Left cardiac atrium (tissue), 4 donors: ENCODE measurements at regions not wholly inside any gene's neighbourhood (a gene's known extent, or its start where the extent isn't known, plus 50 kb on each side); places are given as distances from the start of the nearest gene placed in this dataset.
"Not testable (repeated sequence)": the region's sequence is repeated elsewhere in the genome, so short reads cannot be mapped to it uniquely, and the experiment has no call there.

Experiments
- ATAC-seq, 2 donors: fragments of 200-7000 bp; cut with Tn5 transposase; one replicate each; pipeline ENCODE4 v1.9.1; 2020; ENCODE audit warnings: mild to moderate bottlenecking in 2 of 2, moderate library complexity in 2 of 2
- DNase-seq: peaks from one replicate; pipeline ENCODE4 v3.0.0-alpha.2; 2020
- intact Hi-C, 2 donors: fragments of 100-400 bp; cut with DNase I; formaldehyde crosslinking; loops; one replicate each; pipeline versions ENCODE4 v1.14.1 to v1.15.1; 2022 to 2023
- donor health status: DM: no; HTN: yes; CAD: no.
- donor health status: DM: no; HTN: yes; CAD: no; lungs with severe emphysema.
- donor health status: DM: yes; HTN: yes; CAD: no.
- donor health status: Dilated cardiomyopathy.

DNA sequence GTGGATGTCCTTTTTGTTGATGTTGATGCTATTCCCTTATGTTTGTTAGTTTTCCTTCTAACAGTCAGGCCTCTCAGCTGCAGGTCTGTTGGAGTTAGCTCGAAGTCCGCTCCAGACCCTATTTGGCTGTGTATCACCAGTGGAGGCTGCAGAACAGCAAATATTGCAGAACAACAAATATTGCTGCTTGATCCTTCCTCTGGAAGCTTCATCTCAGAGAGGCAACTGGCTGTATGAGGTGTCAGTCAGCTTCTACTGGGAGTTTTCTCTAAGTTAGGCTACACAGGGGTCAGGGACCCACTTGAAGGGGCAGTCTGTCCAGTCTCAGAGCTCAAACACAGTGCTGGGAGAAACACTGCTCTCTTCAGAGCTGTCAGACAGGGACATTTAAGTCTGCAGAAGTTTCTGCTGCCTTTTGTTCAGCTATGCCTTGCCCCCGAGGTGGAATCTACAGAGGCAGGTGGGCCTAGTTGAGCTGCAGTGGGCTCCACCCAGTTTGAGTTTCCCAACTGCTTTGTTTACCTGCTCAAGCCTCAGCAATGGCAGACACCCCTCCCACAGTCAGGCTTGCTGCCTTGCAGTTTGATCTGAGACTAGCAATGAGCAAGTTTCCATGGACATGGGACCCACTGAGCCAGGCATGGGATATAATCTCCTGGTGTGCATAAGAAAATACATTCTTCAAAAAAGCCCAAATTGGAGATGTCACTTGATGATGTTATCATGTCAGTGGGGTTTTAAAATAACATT, 99.5 kb downstream of the KDM5D start:
- intact Hi-C loops: no loop called here

DNA sequence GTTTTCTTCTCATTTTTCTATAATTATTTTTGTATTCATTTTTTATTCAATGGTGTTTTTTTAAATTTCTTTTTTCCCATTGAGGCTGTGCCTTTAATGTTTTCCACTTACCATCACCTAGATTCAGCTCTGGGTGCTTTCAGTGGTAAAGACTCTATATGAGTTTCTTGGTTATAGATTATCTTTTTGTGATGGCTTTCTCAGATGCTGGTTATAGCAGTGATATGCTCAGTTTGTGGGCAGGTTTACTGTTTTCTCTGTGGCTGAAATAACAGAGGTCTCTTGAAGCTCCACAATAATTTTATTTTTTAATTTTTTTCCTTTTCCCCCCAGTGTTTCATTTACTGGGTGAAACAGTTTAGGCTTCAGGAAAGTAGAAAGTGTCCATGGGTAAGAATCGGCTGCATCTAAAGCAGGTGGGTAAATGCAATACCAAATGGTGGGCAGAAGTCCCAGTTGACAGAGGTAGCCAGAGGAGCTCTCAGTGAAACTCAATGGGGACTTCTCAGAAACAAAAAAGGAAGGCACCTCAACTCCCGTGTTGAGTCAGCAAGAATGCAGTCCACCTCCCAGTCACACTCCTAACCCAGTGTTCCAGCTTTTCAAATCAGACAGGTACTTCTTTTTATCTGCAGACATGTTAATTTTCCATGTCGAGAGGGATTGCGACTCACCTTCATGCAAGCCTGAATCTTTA, 106.7 kb downstream of the KDM5D start:
- DNase-seq (no peak), ATAC-seq (no peak)
- intact Hi-C loops: no loop called here

More for the DNA sequence above, 99.5 kb downstream of the KDM5D start:
- DNase-seq (no peak), ATAC-seq (no peak)

DNA sequence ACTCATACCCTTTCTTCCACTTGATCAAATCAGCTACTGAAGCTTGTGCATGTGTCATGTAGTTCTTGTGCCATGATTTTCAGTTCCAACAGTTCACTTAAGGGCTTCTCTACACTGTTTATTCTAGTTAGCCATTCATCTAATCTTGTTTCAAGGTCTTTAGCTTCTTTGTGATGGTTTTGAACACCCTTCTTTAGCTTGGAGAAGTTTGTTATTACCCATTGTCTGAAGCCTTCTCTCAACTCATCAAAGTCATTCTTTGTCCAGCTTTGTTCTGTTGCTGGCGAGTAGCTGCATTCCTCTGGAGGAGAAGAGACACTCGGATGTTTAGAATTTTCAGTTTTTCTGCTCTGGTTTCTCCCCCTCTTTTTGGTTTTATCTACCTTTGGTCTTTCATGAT, 115.6 kb downstream of the KDM5D start:
- no peak for DNase-seq
- intact Hi-C loops: no loop called here
- ATAC-seq: no peak

GRCh38 chrY:19622392-19622791, 122.1 kb downstream of the KDM5D start:
- ATAC-seq (no peak), DNase-seq (no peak)
- intact Hi-C loops: no loop called here

DNA sequence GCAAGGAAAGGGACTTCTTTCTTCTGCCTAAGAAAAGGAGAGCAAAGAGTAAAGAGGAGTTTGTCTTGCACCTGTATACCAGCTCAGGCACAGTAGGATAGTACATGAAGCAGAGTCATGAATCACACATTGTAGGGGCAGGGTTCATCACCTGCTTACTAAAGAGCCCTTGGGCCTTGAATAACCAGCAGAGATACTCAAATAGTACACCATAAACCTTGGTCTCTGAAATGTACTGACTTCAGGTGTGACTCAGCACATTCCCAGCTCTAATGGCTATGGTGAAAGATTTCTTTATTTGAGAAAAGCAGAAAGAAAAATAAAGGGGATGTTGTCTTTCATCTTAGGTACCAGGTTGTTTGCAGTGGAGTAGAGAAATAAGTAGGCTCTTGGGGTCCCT, 122.8 kb downstream of the KDM5D start:
- intact Hi-C loops: no loop called here
- DNase-seq: no peak
- ATAC-seq: no peak

- intact Hi-C loops: no loop called here
- no peak for ATAC-seq
- no peak for DNase-seq
These were observed 143.4 kb downstream of the KDM5D start for GRCh38 chrY:19601113-19601512.

DNA sequence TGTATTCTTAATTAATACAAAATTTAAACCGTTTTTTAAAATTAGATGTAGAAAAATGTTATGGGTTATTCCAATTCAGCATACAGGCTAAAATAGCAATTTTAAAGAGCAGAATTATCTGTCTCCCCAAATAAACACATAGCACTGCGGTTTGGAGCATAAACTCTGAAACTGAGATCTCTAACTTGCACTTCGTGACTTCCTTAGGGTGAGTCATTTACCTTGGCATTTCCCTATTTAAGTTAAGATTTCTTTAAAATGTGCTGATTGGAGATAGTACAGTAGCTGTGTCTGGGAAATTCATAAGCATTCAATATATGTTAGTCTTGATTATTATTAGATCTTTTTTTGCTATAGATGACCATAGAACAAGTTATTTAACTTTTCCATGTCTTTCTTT, 143.8 kb downstream of the KDM5D start:
- ATAC-seq (no peak), DNase-seq (no peak)
- intact Hi-C loops: no loop called here

GRCh38 chrY:19590235-19590634, 154.3 kb downstream of the KDM5D start:
- no peak for DNase-seq
- intact Hi-C loops: no loop called here
- no peak for ATAC-seq

DNA sequence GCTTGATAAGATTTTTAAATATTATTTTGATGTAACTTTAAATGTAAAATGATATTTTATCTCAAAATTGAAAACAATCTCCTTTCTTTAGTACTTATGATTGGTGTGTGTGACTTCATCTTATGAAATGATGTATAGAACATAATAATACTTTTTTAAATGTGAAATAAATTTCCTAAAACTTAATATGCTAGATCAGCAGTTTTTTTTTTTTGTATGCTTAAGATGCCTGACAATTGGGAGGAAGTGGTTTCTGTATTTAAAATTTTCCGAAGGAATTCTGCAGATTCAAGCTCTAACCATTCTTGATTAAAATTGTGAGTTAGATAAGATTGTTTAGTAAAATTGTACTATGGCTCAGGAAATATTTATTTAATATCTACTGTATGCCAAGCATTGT, 154.9 kb downstream of the KDM5D start:
- intact Hi-C loops: no loop called here
- no peak for ATAC-seq
- DNase-seq: no peak

DNA sequence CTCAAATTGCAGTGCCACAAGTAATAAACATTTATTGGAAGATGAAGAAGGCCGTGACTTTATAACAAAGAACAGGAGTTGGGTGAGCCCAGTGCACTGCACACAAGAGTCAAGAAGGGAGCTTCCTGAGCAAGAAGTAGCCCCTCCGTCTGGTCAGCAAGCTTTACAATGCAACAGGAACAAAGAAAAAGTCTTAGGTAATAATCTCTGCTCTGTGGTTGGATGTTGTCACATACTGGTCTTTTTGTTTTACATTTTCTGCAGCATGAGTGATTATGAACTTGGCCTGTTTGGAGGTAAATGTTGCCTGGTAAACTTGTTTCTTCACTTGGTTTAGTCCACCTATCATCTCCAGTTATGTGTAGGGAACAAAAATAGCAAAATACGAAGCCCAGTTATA, 157.2 kb downstream of the KDM5D start:
- ATAC-seq (no peak), DNase-seq (no peak)
- intact Hi-C loops: no loop called here

GRCh38 chrY:19580990-19581389, 163.5 kb downstream of the KDM5D start:
- ATAC-seq, DNase-seq, intact Hi-C loops: not testable (repeated sequence)

DNA sequence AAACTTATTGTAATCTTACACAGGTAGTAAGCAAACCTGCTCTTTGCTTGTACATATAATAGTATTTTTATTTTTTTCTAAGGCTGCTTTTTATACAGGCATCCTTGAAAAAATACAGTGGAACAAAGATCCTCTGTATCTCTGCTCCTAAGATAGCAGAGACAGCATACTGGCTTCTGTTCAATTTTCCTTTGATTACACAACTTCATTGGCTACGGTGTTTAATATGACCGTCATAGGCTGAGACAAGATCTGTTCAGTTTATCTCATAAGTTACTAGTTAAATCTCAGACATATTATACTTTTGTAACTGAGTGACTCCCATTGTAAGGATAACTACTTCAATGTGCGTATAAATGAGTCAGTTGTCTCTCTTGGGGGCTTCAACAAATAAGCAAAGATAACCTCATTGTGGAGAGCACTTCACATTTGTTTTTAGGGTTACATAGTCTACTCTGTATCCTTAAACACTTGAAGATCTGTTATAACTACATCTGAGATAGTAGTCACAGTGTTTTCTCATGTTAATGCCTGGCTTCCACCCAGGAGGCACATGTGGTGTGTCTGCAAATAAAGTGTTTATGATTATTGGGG, 166.1 kb downstream of the KDM5D start:
- ATAC-seq (peak in 1 of 2 donors; percentile 78), DNase-seq (no peak)
- intact Hi-C loops: no loop called here

GRCh38 chrY:19577250-19577649, 167.3 kb downstream of the KDM5D start:
- intact Hi-C loops: no loop called here
- DNase-seq: no peak

DNA sequence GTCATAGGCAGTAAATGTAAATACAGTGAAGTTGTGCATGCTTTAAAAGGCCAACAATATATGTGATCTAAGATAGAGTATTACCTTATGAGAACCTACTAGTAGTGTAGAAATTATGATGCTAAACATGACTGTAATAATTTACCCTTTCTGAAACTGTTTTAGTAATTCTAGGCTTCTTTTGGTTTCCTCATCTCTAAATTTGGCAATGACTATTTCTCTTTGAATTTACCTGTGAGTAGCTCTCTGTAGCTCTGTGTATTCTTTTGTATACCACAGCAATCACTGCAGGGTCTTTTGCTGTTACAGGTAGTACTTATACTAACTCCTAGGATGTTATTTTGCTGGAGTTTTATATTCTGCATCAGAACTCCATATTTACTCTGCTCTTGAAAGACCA, 169.6 kb downstream of the KDM5D start:
- intact Hi-C loops: no loop called here
- ATAC-seq: no peak

More at GRCh38 chrY:19577250-19577649, 167.3 kb downstream of the KDM5D start:
- no peak for ATAC-seq

GRCh38 chrY:19573646-19574045, 170.9 kb downstream of the KDM5D start:
- DNase-seq (no peak), ATAC-seq (no peak)
- intact Hi-C loops: no loop called here

More for the DNA sequence above, 169.6 kb downstream of the KDM5D start:
- DNase-seq: no peak

DNA sequence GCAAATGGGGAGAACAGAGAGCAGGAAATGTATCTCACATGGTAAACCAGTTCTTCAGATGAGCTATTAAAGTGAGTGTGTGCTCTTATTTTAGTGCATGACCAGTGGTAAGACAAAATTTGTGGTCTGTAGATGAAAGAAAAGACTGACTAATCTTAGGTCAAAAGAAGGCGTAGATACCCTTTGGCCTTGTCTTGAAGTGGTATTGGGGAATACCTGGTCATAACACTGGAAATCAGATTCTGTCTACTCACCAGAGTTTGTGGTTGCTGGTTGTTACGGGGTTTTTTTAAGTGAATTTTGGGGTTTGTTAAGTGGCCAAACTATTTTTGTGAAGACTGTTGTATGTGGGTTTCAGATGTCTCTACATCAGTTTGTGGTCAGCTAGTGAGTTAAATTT, 173.5 kb downstream of the KDM5D start:
- DNase-seq (no peak), ATAC-seq (no peak)
- intact Hi-C loops: no loop called here

- ATAC-seq (peak in 1 of 2 donors; percentile 16), DNase-seq (no peak)
- intact Hi-C loops: no loop called here
These were observed 176.6 kb downstream of the KDM5D start for GRCh38 chrY:19567943-19568342.

DNA sequence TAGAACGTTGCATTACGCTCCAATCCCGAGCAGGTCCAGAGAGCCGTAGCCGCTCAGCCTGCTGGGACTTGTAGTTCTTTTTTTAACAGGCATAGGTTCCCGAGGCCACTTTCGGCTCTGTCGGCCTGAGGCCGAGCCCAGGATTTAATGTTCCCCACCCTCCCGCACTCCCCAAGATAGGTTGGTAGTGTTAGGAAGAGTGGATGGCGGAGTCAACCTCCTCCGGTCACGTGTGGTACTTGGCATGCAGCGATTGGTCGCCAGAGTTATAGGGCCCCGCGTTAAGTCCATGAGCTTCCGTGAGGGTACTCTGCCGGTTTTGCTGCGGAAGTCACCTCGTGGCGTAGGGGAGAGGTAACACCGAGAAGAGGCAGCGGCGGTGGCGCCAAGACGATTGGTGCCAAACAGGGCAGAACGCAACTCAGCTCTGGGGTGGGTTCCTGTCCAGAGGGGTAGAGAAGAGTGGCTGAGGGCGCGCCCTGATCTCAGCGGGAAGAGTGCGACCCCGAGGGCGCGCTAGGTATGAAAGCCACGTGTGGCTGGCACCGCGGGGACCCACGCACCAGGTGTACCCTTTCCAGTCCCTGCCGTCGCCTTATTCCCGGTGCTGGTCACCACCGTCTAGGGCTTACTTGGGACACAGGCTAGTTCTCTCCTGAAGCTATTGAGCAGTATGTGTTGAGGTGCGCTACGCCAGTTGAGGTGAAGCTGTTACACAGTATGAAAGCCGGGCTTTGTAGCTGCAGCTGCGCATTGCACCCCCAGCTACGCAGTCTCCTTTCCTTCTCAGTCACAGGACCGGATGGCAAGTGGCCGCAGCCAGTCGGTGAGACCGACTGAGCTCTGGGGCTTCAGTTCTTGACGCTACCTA, 177.2 kb downstream of the KDM5D start:
- intact Hi-C loops: no loop called here
- DNase-seq: no peak
- peak in 1 of 2 donors; percentile 99 for ATAC-seq

- intact Hi-C loops: no loop called here
- DNase-seq (no peak), ATAC-seq (no peak)
These were observed 185.4 kb downstream of the KDM5D start for GRCh38 chrY:19559161-19559560.
